Endothelial cell of umbilical vein (primary cell): ENCODE measurements at regions not wholly inside any gene's neighbourhood (a gene's known extent, or its start where the extent isn't known, plus 50 kb on each side); places are given as distances from the start of the nearest gene placed in this dataset.

Experiments used
- BruUV-seq: library from RNA; stranded (reverse); fragments of 400-500 nt; replicated peaks from 2 replicates; lab custom pipeline; 2021; lab: Mats Ljungman, UMichigan
- CTCF ChIA-PET: fragments of 300-600, 350-600 bp; sonication (Branson Sonifier 250); formaldehyde crosslinking; loops from one replicate; lab custom pipeline; 2021; ENCODE audit warnings: antibody characterized with exemption, inconsistent platforms; lab: Charles Lee
- POLR2A ChIA-PET: fragments of 300-600, 350-600 bp; sonication (Branson Sonifier 250); formaldehyde crosslinking; loops from one replicate; lab custom pipeline; 2021; ENCODE audit warnings: antibody characterized with exemption, inconsistent platforms; lab: Charles Lee
- DNase-seq: peaks from one replicate; pipeline ENCODE4 v3.0.0-alpha.2; 2011; ENCODE audit warnings: low read depth, low spot score
- FAIRE-seq: peaks from 2 replicates; lab custom pipeline; 2011; peaks lifted over from hg19 to GRCh38; lab: Jason Lieb, UNC
- H2AFZ ChIP-seq: 2 replicates; pipeline ENCODE4 v1.6.0; 2012; ENCODE audit warnings: low read depth, low read length, control low read depth, inconsistent platforms
- H3K27ac ChIP-seq: 2 replicates; pipeline ENCODE4 v1.5.1; 2011; ENCODE audit warnings: low read depth, mild to moderate bottlenecking, control low read depth, low read length, moderate library complexity; ENCODE audit not compliant: insufficient read depth
- H3K27me3 ChIP-seq, 2 experiments: 2 replicates each; pipeline versions ENCODE4 v1.6.0 to v1.6.1; 2011; ENCODE audit warnings: low read length in 2 of 2, mixed read lengths in 1 of 2; ENCODE audit not compliant: control insufficient read depth in 2 of 2, insufficient read depth in 2 of 2
- H3K36me3 ChIP-seq, 2 experiments: 2 replicates in 1 of 2; 3 replicates in 1 of 2; pipeline ENCODE4 v1.5.1; 2011; ENCODE audit warnings: low read length in 2 of 2, mild to moderate bottlenecking in 1 of 2, moderate library complexity in 1 of 2; ENCODE audit not compliant: control insufficient read depth in 2 of 2, insufficient read depth in 2 of 2; ENCODE audit errors: extremely low read depth in 1 of 2
- H3K4me1 ChIP-seq: 3 replicates; pipeline ENCODE4 v1.5.1; 2011; ENCODE audit warnings: mild to moderate bottlenecking, low read length; ENCODE audit not compliant: control insufficient read depth, insufficient read depth; ENCODE audit errors: extremely low read depth
- H3K4me2 ChIP-seq: 2 replicates; pipeline ENCODE4 v1.6.1; 2011; ENCODE audit warnings: low read length, control low read depth, mixed read lengths; ENCODE audit not compliant: insufficient read depth
- H3K4me3 ChIP-seq, 3 experiments: fragments of 200-600 bp in 1 of 3; sonication (generic), shearing (Covaris generic) in 1 of 3; replicated peaks in 1 of 3; 2 replicates each; pipeline ENCODE4 v1.5.1; 2011 to 2016; ENCODE audit warnings: control low read depth in 3 of 3, low read length in 3 of 3, mild to moderate bottlenecking in 2 of 3, inconsistent platforms in 1 of 3, low read depth in 1 of 3, moderate library complexity in 1 of 3; ENCODE audit not compliant: insufficient read depth in 1 of 3
- H3K79me2 ChIP-seq: 2 replicates; pipeline ENCODE4 v1.6.0; 2012; ENCODE audit warnings: low read length, inconsistent platforms; ENCODE audit not compliant: control insufficient read depth, insufficient read depth
- H3K9ac ChIP-seq: replicated peaks from 2 replicates; pipeline ENCODE3; 2011; ENCODE audit warnings: low read length, control low read depth; ENCODE audit not compliant: insufficient read depth; ENCODE audit errors: extremely low read depth
- H3K9me1 ChIP-seq: replicated peaks from 3 replicates; pipeline ENCODE4 v1.6.0; 2011; ENCODE audit warnings: mild to moderate bottlenecking, low read length; ENCODE audit not compliant: control insufficient read depth, insufficient read depth; ENCODE audit errors: extremely low read depth
- H3K9me3 ChIP-seq: replicated peaks from 2 replicates; pipeline ENCODE4 v1.5.1; 2012; ENCODE audit warnings: low read length, inconsistent platforms; ENCODE audit not compliant: control insufficient read depth, insufficient read depth
- H4K20me1 ChIP-seq: replicated peaks from 2 replicates; pipeline ENCODE3; 2011; ENCODE audit warnings: mild to moderate bottlenecking, low read length; ENCODE audit not compliant: control insufficient read depth, insufficient read depth; ENCODE audit errors: extremely low read depth
- CTCF ChIP-seq, 2 donors: IDR thresholded peaks; 1 replicate in 1 of 2; 2 replicates in 1 of 2; pipeline ENCODE4 v1.5.1; 2011; ENCODE audit warnings: low read length in 2 of 2, mild to moderate bottlenecking in 2 of 2, moderate library complexity in 2 of 2, control low read depth in 1 of 2, inconsistent platforms in 1 of 2, low read depth in 1 of 2; ENCODE audit not compliant: insufficient read depth in 1 of 2; ENCODE audit errors: extremely low read depth in 1 of 2
- EZH2 ChIP-seq: IDR thresholded peaks from 2 replicates; pipeline ENCODE4 v1.6.1; 2012; ENCODE audit warnings: borderline replicate concordance, low read depth, mild to moderate bottlenecking, moderate library complexity, low read length, inconsistent platforms; ENCODE audit not compliant: severe bottlenecking
- FOS ChIP-seq: IDR thresholded peaks from 2 replicates; pipeline ENCODE4 v1.6.1; 2011; ENCODE audit warnings: mild to moderate bottlenecking, low read length, moderate library complexity, borderline replicate concordance; ENCODE audit not compliant: insufficient read depth
- GATA2 ChIP-seq: IDR thresholded peaks from 2 replicates; pipeline ENCODE4 v1.7.0; 2011; ENCODE audit warnings: low read depth, mild to moderate bottlenecking, moderate library complexity, mixed read lengths, low read length; ENCODE audit not compliant: insufficient read length, insufficient read depth
- JUN ChIP-seq: IDR thresholded peaks from 2 replicates; pipeline ENCODE4 v1.6.1; 2011; ENCODE audit warnings: borderline replicate concordance, low read depth; ENCODE audit not compliant: insufficient read length, insufficient read depth
- MAX ChIP-seq: IDR thresholded peaks from 2 replicates; pipeline ENCODE4 v1.6.1; 2011; ENCODE audit not compliant: insufficient read depth, insufficient read length
- MYC ChIP-seq: IDR thresholded peaks from one replicate; pipeline ENCODE4 v1.6.1; 2011; ENCODE audit warnings: mild to moderate bottlenecking, low read depth, low read length
- POLR2A ChIP-seq: IDR thresholded peaks from 2 replicates; pipeline ENCODE4 v1.6.1; 2012; ENCODE audit warnings: low read depth, mild to moderate bottlenecking, control low read depth, low read length
- POLR2AphosphoS5 ChIP-seq: IDR thresholded peaks from 2 replicates; pipeline ENCODE4 v1.6.1; 2012; ENCODE audit warnings: low read depth, mild to moderate bottlenecking, control low read depth, low read length, moderate library complexity; ENCODE audit not compliant: insufficient read depth
- dilution Hi-C: fragments of 300-500 bp; cut with MboI; formaldehyde crosslinking; loops from one replicate; pipeline ENCODE4 v1.15.0; 2019; ENCODE audit warnings: low sequenced_read_pairs; ENCODE audit not compliant: extremely low pct_ligation_motif_present
- intact Hi-C: fragments of 100-400 bp; cut with micrococcal nuclease; formaldehyde crosslinking; loops from one replicate; pipeline ENCODE4 v1.10.0; 2022

- TF ChIP-seq MAX (no peak), GATA2 (no peak), JUN (no peak), CTCF (IDR thresholded peaks at IDR 0.05; ENCODE audit: extremely low read depth in 1 of 2, insufficient read depth in 1 of 2, low read depth in 1 of 2, low read length in 2 of 2) (no peak), EZH2 (no peak), FOS (no peak), POLR2A (no peak), POLR2AphosphoS5 (no peak), MYC (no peak)
- Histone ChIP-seq H3K4me2 (no peak overlapping the region), H3K4me3 (no peak overlapping the region), H2AFZ (no peak overlapping the region), H3K36me3 (no peaks in the 10 kb centered on the region), H3K9me1 (no peaks in the 10 kb centered on the region), H3K27ac (no peak overlapping the region), H3K9me3 (no peaks in the 10 kb centered on the region), H3K79me2 (no peaks in the 10 kb centered on the region), H3K27me3 (no peaks in the 10 kb centered on the region), H3K9ac (no peak overlapping the region), H4K20me1 (no peaks in the 10 kb centered on the region), H3K4me1 (no peaks in the 10 kb centered on the region)
- no peak for DNase-seq
- dilution Hi-C loops = no loop called here
- BruUV-seq = no TSS peak
- ChIA-PET CTCF (no interaction called here), POLR2A (no interaction called here)
- no peak for FAIRE-seq
- intact Hi-C loops = no loop called here
These were observed 270.1 kb upstream of the POU3F3 start for GRCh38 chr2:104583811-104584210.
